GM10248 (cell line): ENCODE measurements at regions not wholly inside any gene's neighbourhood (a gene's known extent, or its start where the extent isn't known, plus 50 kb on each side); places are given as distances from the start of the nearest gene placed in this dataset.
"Not testable (repeated sequence)": the region's sequence is repeated elsewhere in the genome, so short reads cannot be mapped to it uniquely, and the experiment has no call there.

Experiments
- CTCF ChIA-PET: fragments of 300-600 bp; sonication (Branson Sonifier 250); formaldehyde crosslinking; extraction: SDS; loops from one replicate; lab custom pipeline; 2021; ENCODE audit warnings: antibody characterized with exemption; lab: Yijun Ruan, JAX
- POLR2A ChIA-PET: fragments of 350-650 bp; sonication (Branson Sonifier 250); formaldehyde crosslinking; extraction: SDS; loops from one replicate; lab custom pipeline; 2020; ENCODE audit warnings: antibody characterized with exemption; lab: Yijun Ruan, JAX
- DNase-seq: peaks from one replicate; pipeline ENCODE4 v3.0.0; 2012; ENCODE audit errors: extremely low spot score
- TF ChIP-seq, protein P1 (sequence below): IDR thresholded peaks from 2 replicates; pipeline ENCODE4 v1.5.1; 2012; ENCODE audit warnings: mild to moderate bottlenecking, low read depth; ENCODE audit errors: extremely low read depth, missing control alignments, control extremely low read depth

DNA sequence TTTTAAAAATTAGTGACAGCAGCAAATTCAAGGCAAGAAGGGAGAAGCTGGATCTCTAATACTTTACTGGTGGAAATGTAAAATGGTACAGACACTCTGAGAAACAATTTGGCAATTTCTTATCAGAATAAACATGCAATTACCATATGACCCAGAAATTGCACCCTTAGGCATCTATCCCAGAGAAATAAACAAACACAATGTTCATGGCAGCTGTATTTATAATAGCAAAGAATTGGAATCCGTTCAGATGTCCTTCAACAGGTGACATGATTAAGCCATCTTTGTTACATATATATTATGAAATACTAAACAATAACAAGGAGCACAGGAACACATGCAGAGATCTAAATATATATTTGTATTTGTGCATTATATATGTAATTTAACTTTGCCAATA is 756.5 kb downstream of the SLITRK1 start:
- TF ChIP-seq, protein P1, sequence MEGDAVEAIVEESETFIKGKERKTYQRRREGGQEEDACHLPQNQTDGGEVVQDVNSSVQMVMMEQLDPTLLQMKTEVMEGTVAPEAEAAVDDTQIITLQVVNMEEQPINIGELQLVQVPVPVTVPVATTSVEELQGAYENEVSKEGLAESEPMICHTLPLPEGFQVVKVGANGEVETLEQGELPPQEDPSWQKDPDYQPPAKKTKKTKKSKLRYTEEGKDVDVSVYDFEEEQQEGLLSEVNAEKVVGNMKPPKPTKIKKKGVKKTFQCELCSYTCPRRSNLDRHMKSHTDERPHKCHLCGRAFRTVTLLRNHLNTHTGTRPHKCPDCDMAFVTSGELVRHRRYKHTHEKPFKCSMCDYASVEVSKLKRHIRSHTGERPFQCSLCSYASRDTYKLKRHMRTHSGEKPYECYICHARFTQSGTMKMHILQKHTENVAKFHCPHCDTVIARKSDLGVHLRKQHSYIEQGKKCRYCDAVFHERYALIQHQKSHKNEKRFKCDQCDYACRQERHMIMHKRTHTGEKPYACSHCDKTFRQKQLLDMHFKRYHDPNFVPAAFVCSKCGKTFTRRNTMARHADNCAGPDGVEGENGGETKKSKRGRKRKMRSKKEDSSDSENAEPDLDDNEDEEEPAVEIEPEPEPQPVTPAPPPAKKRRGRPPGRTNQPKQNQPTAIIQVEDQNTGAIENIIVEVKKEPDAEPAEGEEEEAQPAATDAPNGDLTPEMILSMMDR = no peak
- DNase-seq = no peak
- ChIA-PET POLR2A (no interaction called here), CTCF (no interaction called here)

DNA sequence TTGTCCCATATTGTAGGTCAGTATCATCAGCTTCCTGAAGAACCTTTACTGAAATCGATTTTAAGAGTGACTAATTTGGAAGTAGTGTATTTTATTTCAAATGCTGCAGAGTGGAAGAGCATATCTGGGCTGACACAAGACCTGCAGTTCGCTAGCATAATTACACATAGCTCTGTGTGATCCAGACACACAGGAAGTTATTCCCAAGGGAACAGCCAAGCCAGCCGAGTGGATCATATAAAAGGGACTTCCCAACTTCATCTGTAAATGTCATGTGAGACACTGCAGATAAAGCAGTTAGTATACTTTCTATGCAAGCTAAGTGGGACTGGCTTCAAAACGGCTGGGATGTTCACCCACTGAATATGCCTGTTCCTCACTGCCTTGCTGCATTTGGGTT is 760.4 kb downstream of the SLITRK1 start:
- TF ChIP-seq, protein P1 = no peak
- DNase-seq = no peak
- ChIA-PET POLR2A (no interaction called here), CTCF (no interaction called here)

DNA sequence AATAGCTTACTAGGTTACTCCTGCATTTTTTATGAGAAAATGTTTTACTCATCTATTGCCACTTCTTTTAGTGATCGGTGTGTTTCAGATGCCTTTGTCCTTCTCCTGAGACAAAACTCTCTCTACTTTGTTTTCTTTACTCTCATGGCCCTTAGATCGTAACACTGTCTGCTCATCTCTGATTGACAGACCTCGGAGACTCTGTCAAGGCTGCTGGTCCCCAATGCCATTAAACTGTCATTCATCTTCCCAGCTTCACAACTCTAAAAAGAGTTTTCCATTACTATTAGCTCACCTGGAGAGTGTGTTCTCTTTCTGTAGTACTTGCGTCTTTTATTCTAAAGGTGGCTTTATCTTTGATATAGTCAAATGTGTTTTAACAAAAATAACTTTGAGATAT is 765.2 kb downstream of the SLITRK1 start:
- DNase-seq = no peak

DNA sequence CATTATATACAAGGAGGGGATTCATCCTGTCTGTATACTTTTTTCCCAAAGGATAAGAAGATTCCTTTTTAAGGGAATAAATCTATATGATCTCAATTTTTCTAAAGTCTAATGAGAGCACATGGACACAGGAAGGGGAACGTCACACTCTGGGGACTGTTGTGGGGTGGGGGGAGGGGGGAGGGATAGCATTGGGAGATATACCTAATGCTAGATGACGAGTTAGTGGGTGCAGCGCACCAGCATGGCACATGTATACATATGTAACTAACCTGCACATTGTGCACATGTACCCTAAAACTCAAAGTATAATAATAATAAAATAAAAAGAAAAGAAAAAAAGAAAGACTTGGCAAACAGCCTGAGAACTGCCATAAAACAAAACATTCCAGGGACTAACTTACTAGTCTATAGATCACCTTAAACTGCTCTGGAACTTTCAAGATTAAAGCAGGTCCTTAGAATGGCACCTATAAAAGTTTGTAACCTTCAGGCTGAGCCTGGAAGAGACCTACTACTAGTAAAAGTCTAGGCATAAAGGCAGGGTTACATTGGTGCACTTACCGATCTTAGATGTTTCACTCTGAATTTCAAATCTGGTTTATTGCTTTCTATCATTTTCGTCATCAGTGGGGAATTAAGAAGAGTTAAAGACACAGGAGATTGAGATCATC is 780.6 kb downstream of the SLITRK1 start:
- CTCF ChIA-PET, DNase-seq, POLR2A ChIA-PET: not testable (repeated sequence)

More for the DNA sequence above, 765.2 kb downstream of the SLITRK1 start:
- ChIA-PET POLR2A (no interaction called here), CTCF (no interaction called here)
- TF ChIP-seq, protein P1 = no peak

DNA sequence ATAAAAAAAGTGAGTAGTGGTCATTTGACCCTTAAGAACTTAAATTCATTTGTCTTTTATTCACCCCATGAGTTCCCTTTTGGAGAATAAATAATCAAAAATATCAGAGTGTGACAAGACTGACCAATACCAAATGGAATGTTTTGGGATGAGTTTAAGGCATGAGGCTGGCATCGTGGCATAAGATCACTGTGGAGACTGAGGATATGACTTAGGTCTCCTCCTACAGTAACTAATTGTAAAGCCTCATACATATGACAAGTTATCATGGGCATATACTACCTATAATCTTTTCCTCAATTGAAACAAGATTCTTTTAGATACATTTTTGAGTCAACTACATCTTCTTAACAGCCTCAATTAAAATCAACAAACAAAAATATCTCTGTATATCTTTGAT is 782.0 kb downstream of the SLITRK1 start:
- POLR2A ChIA-PET = no interaction called here
- DNase-seq = no peak
- CTCF ChIA-PET = no interaction called here
- TF ChIP-seq, protein P1 = no peak

DNA sequence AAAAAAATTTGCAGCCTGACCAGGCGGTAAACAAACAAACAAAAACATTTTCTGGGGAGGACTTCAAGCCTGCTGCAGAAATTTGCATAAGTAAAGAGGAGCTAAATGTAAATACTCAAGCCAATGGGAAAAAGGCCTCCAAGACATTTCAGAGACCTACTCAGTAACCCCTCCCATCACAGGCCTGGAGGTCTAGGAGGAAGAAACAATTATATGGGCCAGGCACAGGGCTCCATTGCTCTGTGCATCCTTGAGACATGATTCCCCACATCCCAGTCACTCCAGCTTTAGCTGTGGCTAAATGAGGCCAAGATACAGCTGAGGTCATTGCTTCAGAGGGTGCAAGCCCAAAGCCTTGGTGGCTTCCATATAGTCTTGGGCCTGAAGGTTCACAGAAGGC is 793.4 kb downstream of the SLITRK1 start:
- DNase-seq = no peak
- ChIA-PET CTCF (no interaction called here), POLR2A (no interaction called here)
- TF ChIP-seq, protein P1 = no peak

DNA sequence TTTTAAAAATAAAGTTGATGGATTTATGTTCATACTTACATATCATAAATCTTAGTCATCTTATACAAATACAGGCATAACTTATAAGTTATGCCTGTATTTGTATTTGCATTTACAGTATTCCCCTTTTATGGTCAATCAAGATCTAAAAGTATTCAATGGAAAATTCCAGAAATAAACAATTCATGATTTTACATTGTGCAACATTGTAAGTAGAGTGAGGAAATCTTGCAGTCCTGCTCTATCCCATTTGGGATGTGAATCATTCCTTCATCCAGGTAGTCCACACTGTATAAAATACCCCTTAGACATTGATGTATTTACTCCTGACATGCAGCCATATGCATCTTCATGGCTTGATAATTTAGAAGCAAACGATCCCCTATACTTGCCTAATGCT is 795.3 kb downstream of the SLITRK1 start:
- POLR2A ChIA-PET = no interaction called here
- TF ChIP-seq, protein P1 = no peak
- CTCF ChIA-PET = interaction anchor here (1.0 kb wide), 1 partner anchor 11 kb away, joined by 4 read pairs; no protein-coding TSS in a partner anchor
- no peak for DNase-seq
